HepG2 (cell line): ENCODE measurements at regions not wholly inside any gene's neighbourhood (a gene's known extent, or its start where the extent isn't known, plus 50 kb on each side); places are given as distances from the start of the nearest gene placed in this dataset.

Source experiments
- ARID5B ChIP-seq: IDR thresholded peaks from 2 replicates; pipeline ENCODE4 v1.4.0; 2020; ENCODE audit warnings: mild to moderate bottlenecking, missing genetic modification reagents
- KAT8 ChIP-seq: IDR thresholded peaks from 2 replicates; pipeline ENCODE4 v1.6.1; 2016; ENCODE audit warnings: missing genetic modification reagents, missing compliant biosample characterization
- MXI1 ChIP-seq: IDR thresholded peaks from 3 replicates; pipeline ENCODE4 v1.6.1; 2012; ENCODE audit warnings: low read depth, low read length, inconsistent platforms, borderline replicate concordance
- TBL1XR1 ChIP-seq: fragments of 150-350 bp; IDR thresholded peaks from 2 replicates; pipeline ENCODE4 v1.6.1; 2014; ENCODE audit warnings: borderline replicate concordance, low read length; ENCODE audit not compliant: partially characterized antibody
- ZNF800 ChIP-seq: sonication (generic); formaldehyde crosslinking; IDR thresholded peaks from 2 replicates; pipeline ENCODE4 v1.4.0; 2020; ENCODE audit warnings: missing genetic modification reagents

- peak; percentile 89 for TF ChIP-seq ARID5B (CRISPR knock-in tag)
- TF ChIP-seq KAT8 (CRISPR knock-in tag) = peak; percentile 47; the same call in 1 of the 2 replicates
- peak; percentile 92 for TF ChIP-seq TBL1XR1
- TF ChIP-seq MXI1 = no peak
- TF ChIP-seq ZNF800 (CRISPR knock-in tag) = no peak
Observed at GRCh38 chr15:98528046-98528725, 120.2 kb upstream of the IGF1R start (continued).
